ENCODE measurements at regions not wholly inside any gene's neighbourhood (a gene's known extent, or its start where the extent isn't known, plus 50 kb on each side); places are given as distances from the start of the nearest gene placed in this dataset.
"Not testable (repeated sequence)": the region's sequence is repeated elsewhere in the genome, so short reads cannot be mapped to it uniquely, and the experiment has no call there.

DNA sequence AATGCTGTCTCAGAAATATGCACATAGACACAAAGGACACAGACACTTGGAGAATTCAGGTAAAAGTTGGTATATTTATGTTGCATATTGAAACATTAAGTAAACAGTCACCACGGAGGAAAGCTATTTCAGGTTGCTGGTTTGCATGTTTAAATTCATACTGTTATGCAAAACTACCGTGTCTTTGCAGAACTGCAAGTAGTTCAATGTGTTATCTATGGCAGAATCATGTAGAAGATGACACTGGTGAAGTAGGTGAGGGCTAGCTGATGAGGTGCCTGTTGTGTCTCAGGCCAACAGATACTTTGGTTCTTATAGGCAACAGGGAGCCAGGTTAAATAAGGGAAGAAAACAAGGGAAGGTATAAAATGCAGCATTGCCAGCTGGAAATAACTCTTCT is 511.3 kb downstream of the DIPK2A start:
- ATAC-seq (ENCODE audit: low read depth) (no peak), DNase-seq (ENCODE audit: low spot score in 2 of 2) (no peak)
- Mint-ChIP-seq H3K36me3 (no peaks in the 10 kb centered on the region), H3K27ac (no peak overlapping the region), H3K4me3 (no peak overlapping the region), H3K27me3 (no peaks in the 10 kb centered on the region), H3K9me3 (no peaks in the 10 kb centered on the region), H3K4me1 (no peaks in the 10 kb centered on the region)

DNA sequence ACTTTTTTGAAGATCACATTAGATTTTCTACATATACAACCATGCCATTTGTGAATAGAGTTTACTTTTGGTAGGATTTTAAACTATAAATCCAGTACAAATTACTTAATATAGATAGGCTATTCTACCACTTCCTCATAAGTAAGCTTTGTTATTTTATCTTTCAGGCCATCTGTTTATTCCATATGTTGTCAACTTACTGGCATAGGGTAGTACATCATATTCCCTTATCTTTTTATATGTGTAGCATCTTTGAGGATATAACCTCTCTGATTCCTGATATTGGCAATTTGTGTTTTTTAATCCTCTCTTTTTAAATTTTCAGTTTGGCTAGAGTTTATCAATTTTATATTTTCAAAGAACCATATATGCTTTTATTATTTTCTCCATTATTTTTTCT is 515.4 kb downstream of the DIPK2A start:
- Mint-ChIP-seq H3K4me3 (no peak overlapping the region), H3K36me3 (no peaks in the 10 kb centered on the region), H3K27ac (no peak overlapping the region), H3K27me3 (no peaks in the 10 kb centered on the region), H3K9me3 (no peaks in the 10 kb centered on the region), H3K4me1 (no peaks in the 10 kb centered on the region)
- ATAC-seq (ENCODE audit: low read depth): no peak
- no peak for DNase-seq (ENCODE audit: low spot score in 2 of 2)

DNA sequence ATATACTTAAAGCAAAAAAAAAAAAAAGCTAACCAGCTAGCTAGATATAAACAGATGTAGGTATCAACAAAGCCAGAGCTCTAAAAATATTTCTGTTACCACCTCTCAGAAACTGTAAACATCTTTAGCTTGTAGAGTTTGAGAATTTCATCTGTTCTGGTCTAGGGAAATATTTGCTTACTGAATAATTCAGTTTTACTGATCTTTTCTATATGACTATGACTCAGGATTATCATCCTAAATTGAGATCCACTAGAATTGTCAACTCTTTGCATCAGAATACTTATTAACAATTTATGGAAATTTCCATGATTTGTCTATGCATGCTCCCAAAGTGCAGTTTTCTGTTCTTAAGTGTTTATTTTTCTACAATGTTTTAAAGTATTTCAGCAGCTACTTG is 517.3 kb downstream of the DIPK2A start:
- H3K36me3 Mint-ChIP-seq: no peaks in the 10 kb centered on the region
- no peak overlapping the region for H3K4me3 Mint-ChIP-seq
- no peak overlapping the region for H3K27ac Mint-ChIP-seq
- no peaks in the 10 kb centered on the region for H3K27me3 Mint-ChIP-seq
- no peak for DNase-seq (ENCODE audit: low spot score in 2 of 2)
- H3K9me3 Mint-ChIP-seq: no peaks in the 10 kb centered on the region
- H3K4me1 Mint-ChIP-seq: no peaks in the 10 kb centered on the region
- no peak for ATAC-seq (ENCODE audit: low read depth)

DNA sequence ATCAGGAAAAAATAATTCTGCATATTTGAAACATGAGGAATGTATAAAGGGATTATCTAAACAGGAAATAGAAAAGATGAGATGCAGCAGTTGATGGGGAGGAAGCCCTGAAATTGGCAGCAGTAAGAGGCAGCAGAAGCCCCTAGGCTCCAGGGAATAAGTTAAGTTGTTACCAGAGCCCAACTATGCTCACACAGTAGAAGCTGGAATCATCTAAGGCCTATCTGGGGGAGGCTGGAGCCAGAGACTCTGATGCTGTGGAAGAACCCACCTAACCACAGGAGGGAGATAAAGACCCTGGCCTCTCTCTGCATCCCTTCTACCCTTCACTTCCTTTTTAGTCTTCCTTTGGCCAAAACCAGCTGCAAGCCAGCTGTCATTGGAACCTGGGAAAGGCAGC is 519.7 kb downstream of the DIPK2A start:
- no peaks in the 10 kb centered on the region for H3K36me3 Mint-ChIP-seq
- H3K4me1 Mint-ChIP-seq: no peaks in the 10 kb centered on the region
- no peak overlapping the region for H3K27ac Mint-ChIP-seq
- DNase-seq (ENCODE audit: low spot score in 2 of 2): no peak
- H3K4me3 Mint-ChIP-seq: no peak overlapping the region
- ATAC-seq (ENCODE audit: low read depth): no peak
- no peaks in the 10 kb centered on the region for H3K27me3 Mint-ChIP-seq
- no peaks in the 10 kb centered on the region for H3K9me3 Mint-ChIP-seq

DNA sequence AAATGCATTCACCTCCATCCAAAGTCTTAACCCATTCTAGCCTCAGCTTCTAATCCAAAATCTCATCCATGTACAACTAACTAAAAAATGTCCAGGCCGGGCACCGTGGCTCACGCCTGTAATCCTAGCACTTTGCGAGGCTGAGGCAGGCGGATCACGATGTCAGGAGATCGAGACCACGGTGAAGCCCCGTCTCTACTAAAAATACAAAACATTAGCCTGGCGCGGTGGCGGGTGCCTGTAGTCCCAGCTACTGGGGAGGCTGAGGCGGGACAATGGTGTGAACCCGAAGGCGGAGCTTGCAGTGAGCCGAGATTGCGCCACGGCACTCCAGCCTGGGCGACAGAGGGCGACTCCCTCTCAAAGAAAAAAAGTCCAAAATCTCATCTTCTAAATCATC is 523.0 kb downstream of the DIPK2A start:
- not testable (repeated sequence) for H3K27me3 Mint-ChIP-seq; H3K9me3 Mint-ChIP-seq; ATAC-seq (ENCODE audit: low read depth); DNase-seq (ENCODE audit: low spot score in 2 of 2); H3K27ac Mint-ChIP-seq; H3K4me1 Mint-ChIP-seq; H3K4me3 Mint-ChIP-seq; H3K36me3 Mint-ChIP-seq

DNA sequence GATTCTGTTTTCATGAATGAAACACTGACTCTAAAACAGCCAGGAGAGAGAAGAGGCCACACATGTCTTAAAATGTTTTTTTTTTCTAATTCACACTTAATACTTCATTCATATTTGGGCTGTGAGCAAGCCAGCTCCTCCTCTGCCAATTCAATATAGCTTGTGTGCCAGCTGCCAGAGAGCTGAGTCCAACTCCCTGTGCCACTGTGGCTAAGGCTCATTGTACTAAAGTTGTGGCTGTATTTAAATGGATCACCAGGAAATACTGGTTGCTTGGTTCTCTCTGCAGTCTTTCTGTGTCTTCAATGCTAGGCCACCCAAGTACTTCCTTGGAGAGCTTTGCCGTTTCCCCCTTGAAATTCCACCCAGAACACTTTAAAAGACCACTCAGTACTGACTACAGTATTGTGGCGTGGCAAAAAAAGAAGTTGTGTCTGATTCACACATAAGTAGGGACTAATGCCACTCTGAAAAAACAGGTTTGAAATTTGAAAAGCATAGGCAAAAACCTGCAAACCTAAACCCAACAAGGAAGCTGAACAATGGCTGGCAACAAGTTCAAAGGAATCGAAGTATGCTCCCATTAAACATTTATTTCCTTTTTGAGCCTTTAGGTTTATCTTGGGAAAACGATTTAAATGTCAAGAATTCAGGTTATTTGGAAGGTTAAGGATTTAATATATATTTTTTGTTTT is 524.7 kb downstream of the DIPK2A start:
- no peak for ATAC-seq (ENCODE audit: low read depth)
- H3K4me3 Mint-ChIP-seq: no peak overlapping the region
- no peak overlapping the region for H3K27ac Mint-ChIP-seq
- no peaks in the 10 kb centered on the region for H3K36me3 Mint-ChIP-seq
- no peak for DNase-seq (ENCODE audit: low spot score in 2 of 2)
- H3K4me1 Mint-ChIP-seq: no peaks in the 10 kb centered on the region
- H3K9me3 Mint-ChIP-seq: no peaks in the 10 kb centered on the region
- H3K27me3 Mint-ChIP-seq: no peaks in the 10 kb centered on the region

DNA sequence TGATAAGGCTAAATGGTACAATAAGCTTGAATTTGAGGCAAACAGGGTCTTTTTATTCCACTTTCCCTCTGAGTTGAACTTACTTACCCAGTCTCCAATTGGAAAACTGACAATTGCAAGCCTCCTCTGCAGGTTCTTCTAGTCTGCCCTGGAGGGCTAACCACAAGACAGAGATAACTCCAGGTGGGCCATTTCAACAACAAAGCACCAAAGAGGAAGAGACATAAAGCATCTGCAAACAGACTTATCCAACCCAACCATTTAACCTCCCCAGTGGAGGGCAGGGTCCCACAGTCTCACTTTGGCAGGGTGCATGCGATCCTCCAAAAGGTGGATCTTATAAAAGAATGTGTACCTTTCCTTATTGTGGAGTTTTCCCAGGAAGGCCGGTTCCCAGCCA is 525.8 kb downstream of the DIPK2A start:
- Mint-ChIP-seq H3K27me3 (no peaks in the 10 kb centered on the region), H3K27ac (no peak overlapping the region)
- ATAC-seq (ENCODE audit: low read depth): no peak

DNA sequence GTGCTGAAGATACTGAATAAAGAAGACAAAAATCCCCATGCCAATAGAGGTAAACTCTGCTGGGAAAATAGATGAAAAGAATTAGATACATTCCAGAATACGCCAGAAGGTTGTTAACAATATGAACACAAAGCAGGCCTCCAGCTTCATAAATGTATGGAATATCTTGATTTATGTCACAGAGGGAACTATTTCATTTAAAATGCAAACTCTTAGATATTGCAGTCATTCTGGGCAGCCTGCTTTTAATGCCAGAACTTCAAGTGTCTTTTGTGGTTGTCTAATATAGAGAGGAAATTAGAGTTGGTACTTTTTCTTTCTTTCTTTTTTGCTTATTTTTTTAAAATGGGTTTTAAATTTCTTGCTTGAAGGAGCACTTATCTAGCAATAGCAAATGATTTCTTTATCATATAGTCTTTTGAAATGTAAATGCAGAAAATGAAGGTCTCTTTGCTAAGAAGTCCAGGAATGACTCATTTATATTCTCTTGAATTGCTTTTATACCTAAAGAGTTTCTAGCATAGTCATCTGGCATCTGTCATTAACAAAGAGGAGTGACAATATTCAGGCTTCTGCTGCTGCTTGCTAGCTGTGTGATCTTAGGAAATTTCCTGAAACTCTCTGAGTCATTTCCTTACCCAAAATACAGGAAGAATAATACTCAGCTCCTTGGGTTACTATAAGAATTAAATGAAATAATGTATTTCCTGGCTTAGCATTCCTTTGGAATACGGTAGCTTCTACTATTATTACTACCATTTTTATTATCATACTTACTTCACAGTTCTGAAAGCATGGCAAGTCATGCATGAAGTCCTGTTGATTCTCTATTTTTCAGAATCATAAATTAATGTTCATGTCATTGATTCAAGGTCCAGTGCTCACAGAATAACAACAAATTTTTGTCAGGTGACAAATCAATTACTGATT is 527.6 kb downstream of the DIPK2A start:
- H3K27me3 Mint-ChIP-seq: peaks cover 2% of the 10 kb centered on the region
- H3K36me3 Mint-ChIP-seq: no peaks in the 10 kb centered on the region
- no peaks in the 10 kb centered on the region for H3K9me3 Mint-ChIP-seq
- DNase-seq (ENCODE audit: low spot score in 2 of 2): no peak
- H3K4me1 Mint-ChIP-seq: no peaks in the 10 kb centered on the region
- H3K27ac Mint-ChIP-seq: no peak overlapping the region
- no peak overlapping the region for H3K4me3 Mint-ChIP-seq
- ATAC-seq (ENCODE audit: low read depth): no peak

More for the DNA sequence above, 525.8 kb downstream of the DIPK2A start:
- Mint-ChIP-seq H3K4me3 (no peak overlapping the region), H3K4me1 (no peaks in the 10 kb centered on the region), H3K9me3 (no peaks in the 10 kb centered on the region), H3K36me3 (no peaks in the 10 kb centered on the region)
- no peak for DNase-seq (ENCODE audit: low spot score in 2 of 2)

DNA sequence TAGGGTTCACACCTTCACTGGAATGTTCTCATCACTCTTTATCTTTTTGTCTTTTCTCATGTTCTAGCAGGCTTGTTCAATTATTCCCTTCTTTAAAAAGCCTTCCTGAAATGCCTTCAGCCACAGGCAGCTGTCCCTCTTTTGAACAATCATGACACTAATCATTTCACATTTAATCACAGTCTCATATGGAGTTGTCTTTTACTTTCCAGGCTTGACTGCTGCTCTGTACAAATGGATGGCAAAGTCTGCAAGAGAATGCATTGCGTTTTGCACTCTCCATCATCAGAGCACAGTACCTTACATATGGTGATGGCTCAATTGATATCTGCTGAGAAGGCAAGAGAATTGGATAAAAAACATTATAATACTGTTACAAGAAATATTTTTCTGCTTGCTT is 529.8 kb downstream of the DIPK2A start:
- H3K36me3 Mint-ChIP-seq: no peaks in the 10 kb centered on the region
- H3K27me3 Mint-ChIP-seq: peaks cover 2% of the 10 kb centered on the region
- no peak overlapping the region for H3K27ac Mint-ChIP-seq
- DNase-seq (ENCODE audit: low spot score in 2 of 2) (no peak), ATAC-seq (ENCODE audit: low read depth) (no peak)
- H3K4me3 Mint-ChIP-seq: no peak overlapping the region
- H3K4me1 Mint-ChIP-seq: no peaks in the 10 kb centered on the region
- no peaks in the 10 kb centered on the region for H3K9me3 Mint-ChIP-seq

DNA sequence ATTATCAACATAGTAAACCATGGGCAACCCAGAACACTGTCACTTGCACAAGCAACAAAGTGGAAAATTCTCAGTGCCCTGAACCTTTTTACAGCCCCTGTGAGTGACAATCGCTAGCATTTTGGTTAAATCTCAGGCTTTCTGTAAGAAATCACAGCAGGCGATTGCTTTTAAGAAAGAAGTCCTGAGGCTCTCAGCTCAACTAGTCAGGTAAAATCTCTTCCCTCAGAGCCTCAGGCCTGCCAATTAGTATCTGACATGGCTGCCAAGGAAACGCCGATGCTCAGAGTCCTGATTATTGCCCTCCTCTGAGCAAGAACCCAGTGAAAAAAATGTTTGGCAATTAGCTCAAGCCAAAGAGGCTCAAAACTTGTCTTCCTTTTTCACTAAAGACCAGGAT is 530.8 kb downstream of the DIPK2A start:
- Mint-ChIP-seq H3K4me1 (no peaks in the 10 kb centered on the region), H3K27ac (no peak overlapping the region), H3K4me3 (no peak overlapping the region), H3K36me3 (no peaks in the 10 kb centered on the region), H3K9me3 (no peaks in the 10 kb centered on the region), H3K27me3 (peaks cover 2% of the 10 kb centered on the region)
- ATAC-seq (ENCODE audit: low read depth) (no peak), DNase-seq (ENCODE audit: low spot score in 2 of 2) (no peak)

DNA sequence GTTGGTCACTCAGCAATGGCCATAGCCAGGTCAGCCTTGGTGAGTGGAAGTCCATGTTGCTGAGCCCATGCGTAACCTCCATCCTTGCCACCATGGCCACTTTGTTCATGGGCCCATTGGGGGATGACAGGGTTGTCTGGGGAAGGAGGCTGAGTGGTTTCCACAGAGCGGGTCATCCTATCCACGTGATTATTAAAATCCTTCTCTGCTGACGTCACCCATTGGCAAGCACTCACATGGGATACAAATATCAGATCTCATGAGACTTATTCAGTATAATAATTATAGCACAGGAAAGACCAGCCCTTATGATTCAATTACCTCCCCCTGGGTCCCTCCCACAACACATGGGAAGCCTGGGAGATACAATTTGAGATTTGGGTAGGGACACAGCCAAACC is 534.8 kb downstream of the DIPK2A start:
- not testable (repeated sequence) for H3K4me3 Mint-ChIP-seq; H3K27me3 Mint-ChIP-seq; H3K9me3 Mint-ChIP-seq; H3K27ac Mint-ChIP-seq; ATAC-seq (ENCODE audit: low read depth); H3K36me3 Mint-ChIP-seq; H3K4me1 Mint-ChIP-seq; DNase-seq (ENCODE audit: low spot score in 2 of 2)

DNA sequence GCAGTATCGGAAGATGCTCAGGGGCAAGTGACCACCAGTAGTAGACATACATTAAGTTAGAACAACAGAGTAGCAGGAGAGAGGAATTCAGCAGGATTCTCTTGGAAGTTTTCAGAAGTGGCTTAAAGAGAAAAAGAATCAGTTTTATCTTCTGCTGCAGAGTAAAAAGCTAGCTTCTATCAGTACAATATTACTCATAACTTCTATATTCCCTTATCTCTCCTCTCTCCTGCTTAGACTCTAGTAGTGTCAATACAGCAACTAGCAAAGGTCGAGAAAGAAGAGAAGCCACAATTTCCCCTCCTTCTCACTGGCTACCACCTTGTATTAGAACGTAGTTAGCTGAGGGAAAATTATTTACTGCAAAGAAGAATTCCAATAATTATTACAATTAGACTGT is 539.7 kb downstream of the DIPK2A start:
- DNase-seq (ENCODE audit: low spot score in 2 of 2): no peak
- Mint-ChIP-seq H3K9me3 (no peaks in the 10 kb centered on the region), H3K4me3 (no peak overlapping the region), H3K27ac (no peak overlapping the region), H3K36me3 (no peaks in the 10 kb centered on the region), H3K27me3 (no peaks in the 10 kb centered on the region), H3K4me1 (no peaks in the 10 kb centered on the region)
- ATAC-seq (ENCODE audit: low read depth): no peak

DNA sequence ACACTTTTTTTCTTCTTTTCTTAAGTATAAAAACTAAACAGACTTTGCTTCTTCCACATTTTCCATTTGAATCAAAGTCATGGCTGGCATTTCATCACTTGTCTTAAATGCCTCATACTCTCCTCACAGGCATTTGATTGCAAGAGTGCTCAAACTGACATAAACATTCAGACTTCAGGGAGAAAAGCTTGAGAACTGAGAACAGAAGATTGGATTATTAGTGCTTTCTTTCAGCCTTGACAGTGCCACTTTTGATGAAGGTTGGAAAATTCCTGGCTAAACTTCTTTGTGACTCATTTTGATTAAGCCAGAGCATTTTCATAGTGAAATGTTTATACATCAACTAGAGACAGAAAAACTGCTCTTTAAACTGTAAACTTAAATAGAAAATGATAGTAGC is 544.4 kb downstream of the DIPK2A start:
- Mint-ChIP-seq H3K4me3 (no peak overlapping the region), H3K27me3 (peaks cover 1% of the 10 kb centered on the region), H3K9me3 (no peaks in the 10 kb centered on the region), H3K36me3 (no peaks in the 10 kb centered on the region), H3K4me1 (no peaks in the 10 kb centered on the region), H3K27ac (no peak overlapping the region)
- ATAC-seq (ENCODE audit: low read depth) (no peak), DNase-seq (ENCODE audit: low spot score in 2 of 2) (no peak)

DNA sequence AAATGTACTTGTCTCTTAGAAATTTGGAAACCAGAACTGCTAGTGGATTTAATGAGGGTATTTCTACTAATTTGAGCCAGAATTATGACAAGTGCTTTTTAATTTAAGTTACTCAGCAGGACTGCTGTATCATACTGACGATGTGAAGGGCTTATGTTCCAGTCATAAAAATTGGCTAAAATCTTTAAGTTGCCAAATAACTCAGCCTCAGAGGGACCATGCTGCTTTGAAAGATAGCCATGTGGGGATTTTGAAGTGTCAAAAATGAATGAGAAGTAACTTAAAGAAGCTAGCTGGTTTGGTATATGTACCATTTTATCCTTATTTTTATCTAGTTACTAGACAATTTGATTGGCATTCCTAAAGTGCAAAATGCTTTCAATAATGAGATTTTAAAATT is 545.0 kb downstream of the DIPK2A start:
- Mint-ChIP-seq H3K4me1 (no peaks in the 10 kb centered on the region), H3K9me3 (no peaks in the 10 kb centered on the region), H3K27ac (no peak overlapping the region), H3K36me3 (no peaks in the 10 kb centered on the region), H3K27me3 (peaks cover 1% of the 10 kb centered on the region), H3K4me3 (no peak overlapping the region)
- ATAC-seq (ENCODE audit: low read depth): no peak
- no peak for DNase-seq (ENCODE audit: low spot score in 2 of 2)

DNA sequence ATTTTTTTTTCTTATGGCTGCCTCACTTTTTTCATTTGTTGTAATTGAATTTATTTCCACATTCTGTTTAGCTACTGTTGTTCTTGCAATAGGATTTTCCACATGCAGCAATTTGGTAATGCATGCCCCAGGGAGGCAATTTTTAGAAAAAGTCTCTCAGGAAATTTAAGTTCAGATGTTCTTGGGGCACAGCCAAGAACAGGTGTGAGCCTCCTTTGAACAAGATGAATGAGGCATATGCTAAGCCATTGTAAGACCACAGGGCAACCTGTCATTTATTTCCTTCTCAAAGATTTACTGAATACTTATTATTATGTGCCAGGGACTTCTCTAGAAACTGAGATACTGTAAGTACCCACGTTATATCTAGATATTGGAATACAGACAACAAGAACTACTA is 549.5 kb downstream of the DIPK2A start:
- DNase-seq (ENCODE audit: low spot score in 2 of 2) (no peak), ATAC-seq (ENCODE audit: low read depth) (no peak)
- Mint-ChIP-seq H3K4me1 (no peaks in the 10 kb centered on the region), H3K27me3 (peaks cover 1% of the 10 kb centered on the region), H3K27ac (no peak overlapping the region), H3K4me3 (no peak overlapping the region), H3K36me3 (no peaks in the 10 kb centered on the region), H3K9me3 (no peaks in the 10 kb centered on the region)
